Lower lobe of right lung (tissue), 2 donors: ENCODE measurements at regions not wholly inside any gene's neighbourhood (a gene's known extent, or its start where the extent isn't known, plus 50 kb on each side); places are given as distances from the start of the nearest gene placed in this dataset.

Experiments used
- ATAC-seq, 2 donors: fragments of 200-7000 bp; cut with Tn5 transposase; one replicate each; pipeline ENCODE4 v1.9.1; 2020 to 2022; ENCODE audit warnings: mild to moderate bottlenecking in 2 of 2, moderate library complexity in 2 of 2
- DNase-seq: peaks from one replicate; pipeline ENCODE4 v3.0.0-alpha.2; 2020
- H3K27ac ChIP-seq: fragments of 200-600 bp; one replicate; pipeline ENCODE4 v1.8.0; 2022
- H3K27me3 ChIP-seq: fragments of 200-600 bp; one replicate; pipeline ENCODE4 v1.8.0; 2022; ENCODE audit warnings: low read depth
- H3K36me3 ChIP-seq: fragments of 200-600 bp; one replicate; pipeline ENCODE4 v1.8.0; 2022; ENCODE audit warnings: mild to moderate bottlenecking
- H3K4me1 ChIP-seq: fragments of 200-600 bp; one replicate; pipeline ENCODE4 v1.8.0; 2022
- H3K4me3 ChIP-seq: fragments of 200-600 bp; one replicate; pipeline ENCODE4 v1.8.0; 2022; ENCODE audit warnings: mild to moderate bottlenecking
- H3K9me3 ChIP-seq: fragments of 200-600 bp; one replicate; pipeline ENCODE4 v1.8.0; 2022
- intact Hi-C: fragments of 100-400 bp; cut with DNase I; formaldehyde crosslinking; loops from one replicate; pipeline ENCODE4 v1.11.0; 2022
- TF ChIP-seq, protein P1 (sequence below): fragments of 200-600 bp; IDR thresholded peaks from one replicate; pipeline ENCODE4 v1.8.0; 2022; ENCODE audit warnings: antibody characterized with exemption, mild to moderate bottlenecking
- donor health status: DM: no; HTN: yes; CAD: no; lungs with severe emphysema.

DNA sequence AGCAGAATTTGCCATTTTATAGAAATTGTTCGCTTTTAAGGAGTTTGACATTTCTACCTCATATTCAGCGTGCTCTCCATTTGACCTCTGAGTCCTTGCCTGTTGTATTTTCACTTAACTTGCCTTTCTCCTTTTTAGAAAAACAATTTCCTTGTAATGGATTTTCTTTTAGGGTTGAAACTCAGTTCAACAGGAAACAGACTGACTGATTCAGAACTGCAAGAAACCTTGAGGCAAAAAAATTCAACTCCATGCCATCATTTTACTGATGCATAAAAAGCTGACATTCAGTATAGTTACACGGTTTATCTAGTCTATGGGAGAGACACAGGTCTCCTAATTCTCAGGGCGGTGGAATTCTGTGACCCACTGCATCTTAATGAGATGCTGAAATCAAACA is 59.8 kb downstream of the MRPS30 start:
- no peak overlapping the region for H3K4me3 ChIP-seq
- no peaks in the 10 kb centered on the region for H3K9me3 ChIP-seq
- TF ChIP-seq, protein P1, sequence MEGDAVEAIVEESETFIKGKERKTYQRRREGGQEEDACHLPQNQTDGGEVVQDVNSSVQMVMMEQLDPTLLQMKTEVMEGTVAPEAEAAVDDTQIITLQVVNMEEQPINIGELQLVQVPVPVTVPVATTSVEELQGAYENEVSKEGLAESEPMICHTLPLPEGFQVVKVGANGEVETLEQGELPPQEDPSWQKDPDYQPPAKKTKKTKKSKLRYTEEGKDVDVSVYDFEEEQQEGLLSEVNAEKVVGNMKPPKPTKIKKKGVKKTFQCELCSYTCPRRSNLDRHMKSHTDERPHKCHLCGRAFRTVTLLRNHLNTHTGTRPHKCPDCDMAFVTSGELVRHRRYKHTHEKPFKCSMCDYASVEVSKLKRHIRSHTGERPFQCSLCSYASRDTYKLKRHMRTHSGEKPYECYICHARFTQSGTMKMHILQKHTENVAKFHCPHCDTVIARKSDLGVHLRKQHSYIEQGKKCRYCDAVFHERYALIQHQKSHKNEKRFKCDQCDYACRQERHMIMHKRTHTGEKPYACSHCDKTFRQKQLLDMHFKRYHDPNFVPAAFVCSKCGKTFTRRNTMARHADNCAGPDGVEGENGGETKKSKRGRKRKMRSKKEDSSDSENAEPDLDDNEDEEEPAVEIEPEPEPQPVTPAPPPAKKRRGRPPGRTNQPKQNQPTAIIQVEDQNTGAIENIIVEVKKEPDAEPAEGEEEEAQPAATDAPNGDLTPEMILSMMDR = no peak
- no peaks in the 10 kb centered on the region for H3K27me3 ChIP-seq
- DNase-seq (no peak), ATAC-seq (no peak)
- H3K4me1 ChIP-seq = no peaks in the 10 kb centered on the region
- H3K27ac ChIP-seq = no peak overlapping the region
- no peaks in the 10 kb centered on the region for H3K36me3 ChIP-seq
- intact Hi-C loops = no loop called here

DNA sequence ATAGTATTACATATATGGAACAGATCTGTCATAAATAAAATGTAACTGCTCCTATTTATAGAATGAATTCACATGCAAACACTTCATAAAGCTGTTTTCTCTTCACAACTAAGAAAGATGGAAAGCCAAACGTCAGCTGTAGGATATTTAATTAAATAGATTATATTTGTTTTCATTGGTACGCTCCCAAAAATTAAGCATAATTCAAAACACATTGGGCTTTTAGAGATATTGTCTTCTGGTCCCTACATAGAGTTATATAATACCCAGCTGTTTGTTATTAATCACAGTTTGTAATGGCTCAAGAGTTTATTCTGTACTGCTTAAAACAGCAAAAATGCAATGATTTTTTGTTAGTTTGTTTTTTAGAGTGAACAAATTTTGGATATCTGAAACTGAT is 61.2 kb downstream of the MRPS30 start:
- TF ChIP-seq, protein P1 = no peak
- DNase-seq (no peak), ATAC-seq (no peak)
- no peak overlapping the region for H3K27ac ChIP-seq
- no peaks in the 10 kb centered on the region for H3K9me3 ChIP-seq
- intact Hi-C loops = no loop called here
- no peaks in the 10 kb centered on the region for H3K4me1 ChIP-seq
- no peaks in the 10 kb centered on the region for H3K27me3 ChIP-seq
- no peaks in the 10 kb centered on the region for H3K36me3 ChIP-seq
- no peak overlapping the region for H3K4me3 ChIP-seq

DNA sequence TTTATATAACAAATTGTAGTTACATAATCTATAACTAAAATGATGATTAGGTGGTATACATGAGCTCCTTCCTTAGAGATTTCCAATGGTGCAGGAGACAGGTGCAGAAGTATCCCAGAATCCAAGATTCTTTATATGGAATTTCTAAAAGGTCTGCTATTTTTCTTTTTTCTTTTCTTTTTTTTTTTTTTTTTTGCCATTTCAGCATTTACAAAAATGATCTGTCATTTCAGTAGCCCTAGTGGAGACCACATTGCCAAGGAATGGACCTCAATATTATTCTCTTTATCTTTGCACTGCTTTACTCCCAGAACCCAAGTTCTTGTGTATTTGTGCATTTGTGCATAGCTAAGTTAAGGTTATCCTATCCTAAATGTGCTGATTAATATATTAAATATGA is 61.7 kb downstream of the MRPS30 start:
- ATAC-seq (no peak), DNase-seq (no peak)
- Histone ChIP-seq H3K9me3 (no peaks in the 10 kb centered on the region), H3K27me3 (no peaks in the 10 kb centered on the region), H3K4me3 (no peak overlapping the region), H3K36me3 (no peaks in the 10 kb centered on the region), H3K4me1 (no peaks in the 10 kb centered on the region), H3K27ac (no peak overlapping the region)
- intact Hi-C loops = no loop called here
- TF ChIP-seq, protein P1 = no peak

DNA sequence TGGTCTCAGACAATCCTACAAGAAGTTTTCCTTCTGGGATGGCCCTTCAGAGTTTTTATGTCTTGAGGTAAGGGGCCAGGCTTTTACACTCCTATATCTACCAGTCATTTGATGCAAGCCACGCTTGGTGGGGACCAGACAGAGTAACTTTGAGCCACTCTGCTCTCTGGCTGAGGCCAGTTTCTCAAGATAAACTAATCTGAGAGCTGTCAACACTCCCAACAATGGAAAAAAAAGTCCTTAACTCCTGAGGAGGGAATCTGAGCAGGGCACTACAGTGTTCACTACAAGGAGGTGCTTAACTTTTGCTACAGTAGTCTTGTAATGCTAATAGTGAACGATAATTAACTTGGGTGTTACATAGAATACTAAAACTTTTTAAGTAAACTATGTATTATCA is 62.7 kb downstream of the MRPS30 start:
- TF ChIP-seq, protein P1 = no peak
- intact Hi-C loops = no loop called here
- H3K4me3 ChIP-seq = no peak overlapping the region
- H3K27me3 ChIP-seq = no peaks in the 10 kb centered on the region
- no peak overlapping the region for H3K27ac ChIP-seq
- no peaks in the 10 kb centered on the region for H3K9me3 ChIP-seq
- DNase-seq (no peak), ATAC-seq (no peak)
- H3K36me3 ChIP-seq = no peaks in the 10 kb centered on the region
- no peaks in the 10 kb centered on the region for H3K4me1 ChIP-seq

DNA sequence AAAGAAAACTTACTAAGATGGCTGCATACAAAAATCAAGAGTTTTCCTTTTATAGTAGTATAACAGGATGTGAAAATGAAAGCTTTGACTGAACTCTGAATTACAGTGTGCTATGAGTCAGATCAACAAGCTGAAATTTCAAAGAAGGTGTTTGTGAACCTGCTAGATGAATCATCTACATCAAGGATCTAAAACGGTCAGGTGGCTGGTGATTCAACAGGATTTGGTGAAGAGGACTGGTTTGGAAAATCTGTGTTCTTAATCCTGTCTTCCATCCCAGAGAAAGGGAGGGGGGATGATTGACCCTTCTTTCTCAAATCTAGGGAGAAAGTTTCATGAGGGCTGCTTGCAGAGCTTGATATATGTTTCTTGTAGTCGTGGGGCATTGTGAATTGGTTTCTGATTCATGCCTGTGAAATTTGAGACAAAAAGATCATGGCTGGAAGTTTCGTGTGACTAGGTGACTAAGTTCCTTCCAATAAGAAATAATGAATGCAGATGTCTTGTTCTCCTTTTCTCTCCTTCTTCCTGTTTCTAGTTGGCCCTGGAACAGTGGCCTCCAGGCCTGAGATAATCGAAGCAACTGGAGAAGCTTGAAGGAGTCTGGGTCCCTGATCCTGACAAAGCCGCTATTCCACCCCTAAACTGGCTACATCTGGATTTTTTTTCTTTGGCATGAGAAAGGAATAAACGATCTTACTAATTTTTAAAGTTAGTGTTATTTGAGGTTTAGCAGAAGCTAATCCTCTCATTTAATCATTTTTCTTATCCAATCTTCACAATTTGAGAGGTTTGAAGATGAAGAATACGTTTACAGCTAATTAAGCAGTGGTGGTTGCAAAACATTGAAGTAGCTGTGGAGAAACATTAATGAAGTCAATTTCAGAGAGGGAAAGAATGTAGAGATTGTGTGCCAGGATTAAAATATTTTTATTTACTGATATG is 67.2 kb downstream of the MRPS30 start:
- no peaks in the 10 kb centered on the region for H3K27me3 ChIP-seq
- TF ChIP-seq, protein P1 = no peak
- H3K36me3 ChIP-seq = no peaks in the 10 kb centered on the region
- ATAC-seq = no peak
- no peaks in the 10 kb centered on the region for H3K4me1 ChIP-seq
- H3K4me3 ChIP-seq = no peak overlapping the region
- intact Hi-C loops = no loop called here
- H3K27ac ChIP-seq = no peak overlapping the region
- no peaks in the 10 kb centered on the region for H3K9me3 ChIP-seq
- no peak for DNase-seq
